22Rv1 (cell line): ENCODE measurements at regions not wholly inside any gene's neighbourhood (a gene's known extent, or its start where the extent isn't known, plus 50 kb on each side); places are given as distances from the start of the nearest gene placed in this dataset.

ENCODE experiments used
- CTCF ChIP-seq: fragments of 450-650 bp; IDR thresholded peaks from 2 replicates; pipeline ENCODE4 v1.5.1; 2017; ENCODE audit warnings: mild to moderate bottlenecking
- ZFX ChIP-seq: fragments of 450-650 bp; IDR thresholded peaks from 2 replicates; pipeline ENCODE4 v1.6.1; 2017; ENCODE audit warnings: antibody characterized with exemption, borderline replicate concordance

- TF ChIP-seq CTCF (no peak), ZFX (no peak)
Observed at GRCh38 chr4:1470393-1470670, 64.1 kb upstream of the NKX1-1 start.
